Esophagus mucosa (tissue), 1 donor: ENCODE measurements at regions not wholly inside any gene's neighbourhood (a gene's known extent, or its start where the extent isn't known, plus 50 kb on each side); places are given as distances from the start of the nearest gene placed in this dataset.

Experiments
- ATAC-seq: fragments of 200-7000 bp; cut with Tn5 transposase; one replicate; pipeline ENCODE4 v1.9.1; 2020
- donor health status: DM: yes; HTN: yes; CAD: no.

GRCh38 chr4:89665662-89666061 lies 171.3 kb downstream of the SNCA start:
- ATAC-seq: peak; percentile 71

GRCh38 chr4:89664521-89664920 lies 172.4 kb downstream of the SNCA start:
- ATAC-seq: no peak

- ATAC-seq: no peak
Measured at GRCh38 chr4:89661173-89661899, 175.6 kb downstream of the SNCA start.

GRCh38 chr4:89660444-89661172 lies 176.4 kb downstream of the SNCA start:
- no peak for ATAC-seq

GRCh38 chr4:89658701-89659024 lies 178.3 kb downstream of the SNCA start:
- ATAC-seq: no peak

GRCh38 chr4:89657931-89658700 lies 178.8 kb downstream of the SNCA start:
- ATAC-seq: no peak

GRCh38 chr4:89653012-89653411 lies 183.9 kb downstream of the SNCA start:
- no peak for ATAC-seq

GRCh38 chr4:89645482-89645881 lies 191.5 kb downstream of the SNCA start:
- ATAC-seq: no peak

GRCh38 chr4:89641367-89641687 lies 195.6 kb downstream of the SNCA start:
- ATAC-seq: no peak

GRCh38 chr4:89640620-89641366 lies 196.2 kb downstream of the SNCA start:
- ATAC-seq: no peak

GRCh38 chr4:89639395-89639794 lies 197.6 kb downstream of the SNCA start:
- no peak for ATAC-seq

GRCh38 chr4:89625599-89626293 lies 211.2 kb downstream of the SNCA start:
- no peak for ATAC-seq

- no peak for ATAC-seq
Measured at GRCh38 chr4:89619206-89619962, 217.6 kb downstream of the SNCA start.

- no peak for ATAC-seq
Measured at GRCh38 chr4:89618151-89618550, 218.8 kb downstream of the SNCA start.

GRCh38 chr4:89617317-89617716 lies 219.6 kb downstream of the SNCA start:
- no peak for ATAC-seq

GRCh38 chr4:89616382-89616781 lies 220.6 kb downstream of the SNCA start:
- ATAC-seq: no peak

- ATAC-seq: no peak
Measured at GRCh38 chr4:89615051-89615450, 221.9 kb downstream of the SNCA start.

GRCh38 chr4:89614155-89614554 lies 222.8 kb downstream of the SNCA start:
- ATAC-seq: no peak

- no peak for ATAC-seq
Measured at GRCh38 chr4:89610236-89610635, 226.7 kb downstream of the SNCA start.

- ATAC-seq: no peak
Measured at GRCh38 chr4:89609756-89610155, 227.2 kb downstream of the SNCA start.

GRCh38 chr4:89604951-89605350 lies 232.0 kb downstream of the SNCA start:
- ATAC-seq: no peak

GRCh38 chr4:89599026-89599425 lies 237.9 kb downstream of the SNCA start:
- no peak for ATAC-seq
